ENCODE measurements at regions not wholly inside any gene's neighbourhood (a gene's known extent, or its start where the extent isn't known, plus 50 kb on each side); places are given as distances from the start of the nearest gene placed in this dataset.

DNA sequence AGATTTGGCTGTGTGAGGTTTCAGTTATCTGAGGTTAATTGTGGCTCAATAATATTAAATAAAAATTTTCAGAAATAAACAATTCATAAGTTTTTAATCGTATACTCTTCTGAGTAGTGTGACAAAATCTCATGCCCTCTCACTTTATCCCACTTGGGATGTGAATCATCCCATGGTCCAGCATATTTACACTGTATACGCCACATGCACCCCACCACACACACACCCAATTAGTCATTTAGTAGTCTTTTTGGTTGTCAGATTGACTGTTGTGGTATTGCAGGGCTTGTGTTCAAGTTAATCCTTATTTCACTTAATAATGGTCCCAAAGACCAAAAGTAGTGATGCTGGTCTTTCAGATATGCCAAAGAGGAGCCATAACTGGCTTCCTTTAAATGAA is 66.4 kb upstream of the PCDH9 start:
- TF ChIP-seq, protein P1, sequence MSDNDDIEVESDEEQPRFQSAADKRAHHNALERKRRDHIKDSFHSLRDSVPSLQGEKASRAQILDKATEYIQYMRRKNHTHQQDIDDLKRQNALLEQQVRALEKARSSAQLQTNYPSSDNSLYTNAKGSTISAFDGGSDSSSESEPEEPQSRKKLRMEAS (IDR thresholded peaks at IDR 0.05; ENCODE audit: low read depth, low read length) = no peak
- TF ChIP-seq POLR2A (IDR thresholded peaks at IDR 0.05; ENCODE audit: extremely low read depth, insufficient read length) (no peak), MYC (IDR thresholded peaks at IDR 0.05; ENCODE audit: low read depth, low read length) (no peak)
- no peak for DNase-seq (ENCODE audit: low read depth)
- no peak overlapping the region for H3K4me3 ChIP-seq (ENCODE audit: low read depth, low read length)

GRCh38 chr13:67292886-67293285 is 62.8 kb upstream of the PCDH9 start:
- no peak overlapping the region for H3K4me3 ChIP-seq (ENCODE audit: low read depth, low read length)
- DNase-seq (ENCODE audit: low read depth) = no peak
- TF ChIP-seq, protein P2, sequence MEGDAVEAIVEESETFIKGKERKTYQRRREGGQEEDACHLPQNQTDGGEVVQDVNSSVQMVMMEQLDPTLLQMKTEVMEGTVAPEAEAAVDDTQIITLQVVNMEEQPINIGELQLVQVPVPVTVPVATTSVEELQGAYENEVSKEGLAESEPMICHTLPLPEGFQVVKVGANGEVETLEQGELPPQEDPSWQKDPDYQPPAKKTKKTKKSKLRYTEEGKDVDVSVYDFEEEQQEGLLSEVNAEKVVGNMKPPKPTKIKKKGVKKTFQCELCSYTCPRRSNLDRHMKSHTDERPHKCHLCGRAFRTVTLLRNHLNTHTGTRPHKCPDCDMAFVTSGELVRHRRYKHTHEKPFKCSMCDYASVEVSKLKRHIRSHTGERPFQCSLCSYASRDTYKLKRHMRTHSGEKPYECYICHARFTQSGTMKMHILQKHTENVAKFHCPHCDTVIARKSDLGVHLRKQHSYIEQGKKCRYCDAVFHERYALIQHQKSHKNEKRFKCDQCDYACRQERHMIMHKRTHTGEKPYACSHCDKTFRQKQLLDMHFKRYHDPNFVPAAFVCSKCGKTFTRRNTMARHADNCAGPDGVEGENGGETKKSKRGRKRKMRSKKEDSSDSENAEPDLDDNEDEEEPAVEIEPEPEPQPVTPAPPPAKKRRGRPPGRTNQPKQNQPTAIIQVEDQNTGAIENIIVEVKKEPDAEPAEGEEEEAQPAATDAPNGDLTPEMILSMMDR (IDR thresholded peaks at IDR 0.05; ENCODE audit: low read depth, low read length) = no peak
- TF ChIP-seq POLR2A (IDR thresholded peaks at IDR 0.05; ENCODE audit: extremely low read depth, insufficient read length) = no peak
- TF ChIP-seq MYC (IDR thresholded peaks at IDR 0.05; ENCODE audit: low read depth, low read length) = no peak
- TF ChIP-seq, protein P1 (IDR thresholded peaks at IDR 0.05; ENCODE audit: low read depth, low read length) = no peak

DNA sequence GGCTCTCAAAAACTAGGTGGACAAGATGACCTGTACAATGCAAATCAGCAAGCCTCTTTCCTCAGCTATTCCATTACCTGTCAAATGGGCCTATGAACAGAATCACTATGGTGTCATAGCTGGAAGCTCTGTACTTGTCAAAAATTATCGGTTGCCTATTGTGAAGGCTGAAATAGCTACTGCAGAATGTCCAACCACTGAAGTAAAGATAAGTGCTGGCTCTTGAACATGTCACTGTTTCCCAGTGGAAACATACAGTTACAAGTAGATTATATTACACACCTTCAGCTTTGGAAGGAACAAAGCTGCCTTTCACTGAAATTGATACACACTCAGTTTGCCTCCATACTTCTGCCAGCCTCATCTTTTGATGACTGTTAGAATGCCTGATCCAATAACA is 55.5 kb upstream of the PCDH9 start:
- no peak for DNase-seq (ENCODE audit: low read depth)
- TF ChIP-seq, protein P1 (IDR thresholded peaks at IDR 0.05; ENCODE audit: low read depth, low read length) = no peak
- no peak for TF ChIP-seq MYC (IDR thresholded peaks at IDR 0.05; ENCODE audit: low read depth, low read length)
- TF ChIP-seq POLR2A (IDR thresholded peaks at IDR 0.05; ENCODE audit: extremely low read depth, insufficient read length) = no peak
- TF ChIP-seq, protein P2 (IDR thresholded peaks at IDR 0.05; ENCODE audit: low read depth, low read length) = no peak
- H3K4me3 ChIP-seq (ENCODE audit: low read depth, low read length) = no peak overlapping the region

DNA sequence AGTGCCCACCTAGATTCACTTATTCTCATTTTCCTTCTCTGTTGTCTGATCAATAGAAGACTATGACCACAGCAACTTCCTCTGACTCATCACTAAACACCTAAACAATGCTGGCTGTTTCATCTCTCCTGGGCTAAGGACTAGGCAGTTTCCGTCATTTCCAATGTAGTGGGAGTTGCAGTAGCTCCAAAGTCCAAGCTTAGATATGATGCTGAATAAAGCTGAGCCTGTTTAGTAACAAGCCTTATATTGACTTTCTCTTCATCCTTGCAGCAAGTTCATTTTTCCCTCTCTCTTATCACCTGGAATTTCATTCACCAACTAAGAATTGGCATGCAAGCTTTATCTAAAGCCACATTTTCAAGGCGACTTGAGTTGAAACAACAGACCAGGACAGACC is 53.5 kb upstream of the PCDH9 start:
- H3K4me3 ChIP-seq (ENCODE audit: low read depth, low read length) = no peak overlapping the region
- no peak for TF ChIP-seq POLR2A (IDR thresholded peaks at IDR 0.05; ENCODE audit: extremely low read depth, insufficient read length)
- no peak for TF ChIP-seq MYC (IDR thresholded peaks at IDR 0.05; ENCODE audit: low read depth, low read length)
- TF ChIP-seq, protein P2 (IDR thresholded peaks at IDR 0.05; ENCODE audit: low read depth, low read length) = no peak
- TF ChIP-seq, protein P1 (IDR thresholded peaks at IDR 0.05; ENCODE audit: low read depth, low read length) = no peak
- no peak for DNase-seq (ENCODE audit: low read depth)

- TF ChIP-seq MYC (IDR thresholded peaks at IDR 0.05; ENCODE audit: low read depth, low read length) (no peak), POLR2A (IDR thresholded peaks at IDR 0.05; ENCODE audit: extremely low read depth, insufficient read length) (no peak)
- TF ChIP-seq, protein P2 (IDR thresholded peaks at IDR 0.05; ENCODE audit: low read depth, low read length) = no peak
- TF ChIP-seq, protein P1 (IDR thresholded peaks at IDR 0.05; ENCODE audit: low read depth, low read length) = no peak
- H3K4me3 ChIP-seq (ENCODE audit: low read depth, low read length) = no peak overlapping the region
- no peak for DNase-seq (ENCODE audit: low read depth)
Observed at GRCh38 chr13:67281466-67281865, 51.3 kb upstream of the PCDH9 start.
